Upper lobe of left lung (tissue), 4 donors: ENCODE measurements at regions not wholly inside any gene's neighbourhood (a gene's known extent, or its start where the extent isn't known, plus 50 kb on each side); places are given as distances from the start of the nearest gene placed in this dataset.

ENCODE experiments used
- EP300 ChIP-seq, 4 donors: sonication (generic); formaldehyde crosslinking; IDR thresholded peaks; one replicate each; pipeline ENCODE4 v1.5.1; 2017; ENCODE audit warnings: antibody characterized with exemption in 4 of 4, control low read depth in 2 of 4
- POLR2A ChIP-seq, 4 donors: fragments of 450-650 bp; IDR thresholded peaks; one replicate each; pipeline ENCODE4 v1.5.1; 2016 to 2017; ENCODE audit warnings: antibody characterized with exemption in 4 of 4, mild to moderate bottlenecking in 2 of 4
- POLR2AphosphoS5 ChIP-seq, 2 donors: sonication (generic); formaldehyde crosslinking; IDR thresholded peaks; one replicate each; pipeline ENCODE4 v1.5.1; 2017; ENCODE audit warnings: antibody characterized with exemption in 2 of 2
- TF ChIP-seq, protein P1 (sequence below), 6 experiments: fragments of 450-650 bp in 4 of 6; fragments of 200-600 bp in 2 of 6; sonication (generic) in 2 of 6; IDR thresholded peaks; one replicate each; pipeline ENCODE4 v1.5.1; 2016 to 2019; ENCODE audit warnings: antibody characterized with exemption in 6 of 6

- TF ChIP-seq POLR2AphosphoS5 (IDR thresholded peaks at IDR 0.05): no peak
- TF ChIP-seq, protein P1, sequence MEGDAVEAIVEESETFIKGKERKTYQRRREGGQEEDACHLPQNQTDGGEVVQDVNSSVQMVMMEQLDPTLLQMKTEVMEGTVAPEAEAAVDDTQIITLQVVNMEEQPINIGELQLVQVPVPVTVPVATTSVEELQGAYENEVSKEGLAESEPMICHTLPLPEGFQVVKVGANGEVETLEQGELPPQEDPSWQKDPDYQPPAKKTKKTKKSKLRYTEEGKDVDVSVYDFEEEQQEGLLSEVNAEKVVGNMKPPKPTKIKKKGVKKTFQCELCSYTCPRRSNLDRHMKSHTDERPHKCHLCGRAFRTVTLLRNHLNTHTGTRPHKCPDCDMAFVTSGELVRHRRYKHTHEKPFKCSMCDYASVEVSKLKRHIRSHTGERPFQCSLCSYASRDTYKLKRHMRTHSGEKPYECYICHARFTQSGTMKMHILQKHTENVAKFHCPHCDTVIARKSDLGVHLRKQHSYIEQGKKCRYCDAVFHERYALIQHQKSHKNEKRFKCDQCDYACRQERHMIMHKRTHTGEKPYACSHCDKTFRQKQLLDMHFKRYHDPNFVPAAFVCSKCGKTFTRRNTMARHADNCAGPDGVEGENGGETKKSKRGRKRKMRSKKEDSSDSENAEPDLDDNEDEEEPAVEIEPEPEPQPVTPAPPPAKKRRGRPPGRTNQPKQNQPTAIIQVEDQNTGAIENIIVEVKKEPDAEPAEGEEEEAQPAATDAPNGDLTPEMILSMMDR (IDR thresholded peaks at IDR 0.05): no peak
- TF ChIP-seq POLR2A (IDR thresholded peaks at IDR 0.05): no peak
- TF ChIP-seq EP300 (IDR thresholded peaks at IDR 0.05): no peak
Measured at GRCh38 chr12:34188974-34189373, 166.7 kb downstream of the ALG10 start.
